ENCODE measurements at regions not wholly inside any gene's neighbourhood (a gene's known extent, or its start where the extent isn't known, plus 50 kb on each side); places are given as distances from the start of the nearest gene placed in this dataset.

GRCh38 chr21:35252831-35253230 is 203.7 kb upstream of the RUNX1 start:
- TF ChIP-seq CTCF (IDR thresholded peaks at IDR 0.05; ENCODE audit: low read depth, low read length): no peak
- DNase-seq (ENCODE audit: extremely low read depth, low read depth): no peak

GRCh38 chr21:35249636-35250035 is 200.5 kb upstream of the RUNX1 start:
- TF ChIP-seq CTCF (IDR thresholded peaks at IDR 0.05; ENCODE audit: low read depth, low read length): no peak
- DNase-seq (ENCODE audit: extremely low read depth, low read depth): no peak

GRCh38 chr21:35245879-35246278 is 196.8 kb upstream of the RUNX1 start:
- DNase-seq (ENCODE audit: extremely low read depth, low read depth): no peak
- no peak for TF ChIP-seq CTCF (IDR thresholded peaks at IDR 0.05; ENCODE audit: low read depth, low read length)

- DNase-seq (ENCODE audit: extremely low read depth, low read depth): no peak
- TF ChIP-seq CTCF (IDR thresholded peaks at IDR 0.05; ENCODE audit: low read depth, low read length): no peak
Measured at GRCh38 chr21:35244514-35244913, 195.4 kb upstream of the RUNX1 start.

- no peak for TF ChIP-seq CTCF (IDR thresholded peaks at IDR 0.05; ENCODE audit: low read depth, low read length)
- DNase-seq (ENCODE audit: extremely low read depth, low read depth): no peak
Measured at GRCh38 chr21:35243171-35243570, 194.1 kb upstream of the RUNX1 start.

- no peak for TF ChIP-seq CTCF (IDR thresholded peaks at IDR 0.05; ENCODE audit: low read depth, low read length)
- DNase-seq (ENCODE audit: extremely low read depth, low read depth): no peak
Measured at GRCh38 chr21:35239811-35240219, 190.7 kb upstream of the RUNX1 start.

- TF ChIP-seq CTCF (IDR thresholded peaks at IDR 0.05; ENCODE audit: low read depth, low read length): no peak
- no peak for DNase-seq (ENCODE audit: extremely low read depth, low read depth)
Measured at GRCh38 chr21:35238119-35238518, 189.0 kb upstream of the RUNX1 start.

Data from AG09319 (cell line).